ENCODE measurements at regions not wholly inside any gene's neighbourhood (a gene's known extent, or its start where the extent isn't known, plus 50 kb on each side); places are given as distances from the start of the nearest gene placed in this dataset.
"Not testable (repeated sequence)": the region's sequence is repeated elsewhere in the genome, so short reads cannot be mapped to it uniquely, and the experiment has no call there.

- in situ Hi-C loops (cut with HindIII; ENCODE audit: low pct_unique_long_range_greater_than_20kb, low sequenced_read_pairs), result no loop called here
- no peak for TF ChIP-seq JUND (IDR thresholded peaks at IDR 0.05; ENCODE audit: low read depth)
- DNase-seq (ENCODE audit: low read depth in 1 of 2, low spot score in 1 of 2), result no peak
Observed at GRCh38 chr11:130555251-130555841, 106.9 kb downstream of the ADAMTS15 start.

- DNase-seq (ENCODE audit: low read depth in 1 of 2, low spot score in 1 of 2), result no peak
- in situ Hi-C loops (cut with HindIII; ENCODE audit: low pct_unique_long_range_greater_than_20kb, low sequenced_read_pairs), result no loop called here
- TF ChIP-seq JUND (IDR thresholded peaks at IDR 0.05; ENCODE audit: low read depth), result no peak
Observed at GRCh38 chr11:130560000-130560780, 111.7 kb downstream of the ADAMTS15 start.

- in situ Hi-C loops (cut with HindIII; ENCODE audit: low pct_unique_long_range_greater_than_20kb, low sequenced_read_pairs), result no loop called here
- no peak for TF ChIP-seq JUND (IDR thresholded peaks at IDR 0.05; ENCODE audit: low read depth)
- DNase-seq (ENCODE audit: low read depth in 1 of 2, low spot score in 1 of 2), result no peak
Observed at GRCh38 chr11:130560781-130561109, 112.3 kb downstream of the ADAMTS15 start.

GRCh38 chr11:130561441-130561881, 113.0 kb downstream of the ADAMTS15 start:
- in situ Hi-C loops (cut with HindIII; ENCODE audit: low pct_unique_long_range_greater_than_20kb, low sequenced_read_pairs), result no loop called here
- no peak for TF ChIP-seq JUND (IDR thresholded peaks at IDR 0.05; ENCODE audit: low read depth)

GRCh38 chr11:130562549-130562948, 114.1 kb downstream of the ADAMTS15 start:
- no peak for TF ChIP-seq JUND (IDR thresholded peaks at IDR 0.05; ENCODE audit: low read depth)
- no peak for DNase-seq (ENCODE audit: low read depth in 1 of 2, low spot score in 1 of 2)
- in situ Hi-C loops (cut with HindIII; ENCODE audit: low pct_unique_long_range_greater_than_20kb, low sequenced_read_pairs), result no loop called here

More at GRCh38 chr11:130561441-130561881, 113.0 kb downstream of the ADAMTS15 start:
- DNase-seq (ENCODE audit: low read depth in 1 of 2, low spot score in 1 of 2), result no peak

- in situ Hi-C loops (cut with HindIII; ENCODE audit: low pct_unique_long_range_greater_than_20kb, low sequenced_read_pairs); DNase-seq (ENCODE audit: low read depth in 1 of 2, low spot score in 1 of 2): not testable (repeated sequence)
Observed at GRCh38 chr11:130566360-130566759, 117.9 kb downstream of the ADAMTS15 start.

- in situ Hi-C loops (cut with HindIII; ENCODE audit: low pct_unique_long_range_greater_than_20kb, low sequenced_read_pairs), result no loop called here
- TF ChIP-seq JUND (IDR thresholded peaks at IDR 0.05; ENCODE audit: low read depth), result no peak
- no peak for DNase-seq (ENCODE audit: low read depth in 1 of 2, low spot score in 1 of 2)
Observed at GRCh38 chr11:130571519-130571918, 123.1 kb downstream of the ADAMTS15 start.

- no peak for TF ChIP-seq JUND (IDR thresholded peaks at IDR 0.05; ENCODE audit: low read depth)
- in situ Hi-C loops (cut with HindIII; ENCODE audit: low pct_unique_long_range_greater_than_20kb, low sequenced_read_pairs), result no loop called here
- DNase-seq (ENCODE audit: low read depth in 1 of 2, low spot score in 1 of 2), result no peak
Observed at GRCh38 chr11:130571947-130572584, 123.6 kb downstream of the ADAMTS15 start.

GRCh38 chr11:130573767-130574166, 125.3 kb downstream of the ADAMTS15 start:
- DNase-seq (ENCODE audit: low read depth in 1 of 2, low spot score in 1 of 2), result no peak
- no peak for TF ChIP-seq JUND (IDR thresholded peaks at IDR 0.05; ENCODE audit: low read depth)
- in situ Hi-C loops (cut with HindIII; ENCODE audit: low pct_unique_long_range_greater_than_20kb, low sequenced_read_pairs), result no loop called here

- in situ Hi-C loops (cut with HindIII; ENCODE audit: low pct_unique_long_range_greater_than_20kb, low sequenced_read_pairs), result no loop called here
- TF ChIP-seq JUND (IDR thresholded peaks at IDR 0.05; ENCODE audit: low read depth), result no peak
- DNase-seq (ENCODE audit: low read depth in 1 of 2, low spot score in 1 of 2), result no peak
Observed at GRCh38 chr11:130574740-130575139, 126.3 kb downstream of the ADAMTS15 start.

- DNase-seq (ENCODE audit: low read depth in 1 of 2, low spot score in 1 of 2), result no peak
- TF ChIP-seq JUND (IDR thresholded peaks at IDR 0.05; ENCODE audit: low read depth), result no peak
- in situ Hi-C loops (cut with HindIII; ENCODE audit: low pct_unique_long_range_greater_than_20kb, low sequenced_read_pairs), result no loop called here
Observed at GRCh38 chr11:130576146-130576545, 127.7 kb downstream of the ADAMTS15 start.

GRCh38 chr11:130578738-130579368, 130.4 kb downstream of the ADAMTS15 start:
- no peak for TF ChIP-seq JUND (IDR thresholded peaks at IDR 0.05; ENCODE audit: low read depth)
- in situ Hi-C loops (cut with HindIII; ENCODE audit: low pct_unique_long_range_greater_than_20kb, low sequenced_read_pairs), result no loop called here

GRCh38 chr11:130580372-130580771, 131.9 kb downstream of the ADAMTS15 start:
- TF ChIP-seq JUND (IDR thresholded peaks at IDR 0.05; ENCODE audit: low read depth), result no peak
- in situ Hi-C loops (cut with HindIII; ENCODE audit: low pct_unique_long_range_greater_than_20kb, low sequenced_read_pairs), result no loop called here
- no peak for DNase-seq (ENCODE audit: low read depth in 1 of 2, low spot score in 1 of 2)

More at GRCh38 chr11:130578738-130579368, 130.4 kb downstream of the ADAMTS15 start:
- no peak for DNase-seq (ENCODE audit: low read depth in 1 of 2, low spot score in 1 of 2)

Data from T47D (cell line).